K562 (cell line): ENCODE measurements at regions not wholly inside any gene's neighbourhood (a gene's known extent, or its start where the extent isn't known, plus 50 kb on each side); places are given as distances from the start of the nearest gene placed in this dataset.

Experiments used
- ATAC-seq: fragments of 200-7000 bp; cut with Tn5 transposase; 3 replicates; pipeline ENCODE4 v1.9.1; 2020; ENCODE audit warnings: moderate library complexity
- BruUV-seq: library from RNA; stranded (reverse); fragments of 400-500 nt; replicated peaks from 2 replicates; lab custom pipeline; 2021; lab: Mats Ljungman, UMichigan
- CTCF ChIA-PET: fragments of 300-600 bp; formaldehyde crosslinking; extraction: SDS; loops from one replicate; lab custom pipeline; 2021; ENCODE audit warnings: low intra/inter-chr PET ratio; lab: Yijun Ruan, JAX
- POLR2A ChIA-PET: fragments of 300-600, 350-650 bp; sonication (Branson Sonifier 250); formaldehyde crosslinking; extraction: SDS; loops from one replicate; lab custom pipeline; 2021; ENCODE audit warnings: antibody characterized with exemption, inconsistent platforms; lab: Yijun Ruan, JAX
- DNase-seq, 4 experiments: peaks; one replicate each; pipeline versions ENCODE4 v3.0.0 to v3.0.0-alpha.2; 2011 to 2018; ENCODE audit warnings: low spot score in 3 of 4, mixed read lengths in 3 of 4; ENCODE audit errors: extremely low read depth in 1 of 4
- FAIRE-seq: peaks from 2 replicates; lab custom pipeline; 2011; peaks lifted over from hg19 to GRCh38; lab: Jason Lieb, UNC
- H2AFZ ChIP-seq: 2 replicates; pipeline ENCODE4 v1.6.0; 2011; ENCODE audit warnings: low read depth, low read length, control low read depth, inconsistent platforms
- H3K27ac ChIP-seq: fragments of 200-600 bp; 3 replicates; pipeline ENCODE4 v1.8.0; 2011; ENCODE audit warnings: low read depth, mild to moderate bottlenecking, control low read depth, inconsistent platforms, low read length, moderate library complexity, mixed read lengths; ENCODE audit errors: extremely low read depth
- H3K27me3 ChIP-seq, 2 experiments: fragments of 300-600 bp in 1 of 2; 2 replicates in 1 of 2; 3 replicates in 1 of 2; pipeline versions ENCODE4 v1.6.0 to v1.8.0; 2011; ENCODE audit warnings: inconsistent platforms in 2 of 2, low read length in 2 of 2, mild to moderate bottlenecking in 1 of 2, mixed read lengths in 1 of 2, moderate library complexity in 1 of 2; ENCODE audit not compliant: control insufficient read depth in 2 of 2, insufficient read depth in 2 of 2
- H3K36me3 ChIP-seq: fragments of 300-600 bp; 3 replicates; pipeline ENCODE4 v1.8.0; 2011; ENCODE audit warnings: mild to moderate bottlenecking, low read length, inconsistent platforms; ENCODE audit not compliant: control insufficient read depth, insufficient read depth
- H3K4me1 ChIP-seq, 2 experiments: fragments of 200-600 bp in 1 of 2; replicated peaks in 1 of 2; 2 replicates in 1 of 2; 3 replicates in 1 of 2; pipeline versions ENCODE4 v1.5.1 to v1.8.0; 2011; ENCODE audit warnings: inconsistent platforms in 2 of 2, low read length in 2 of 2, mild to moderate bottlenecking in 1 of 2, mixed read lengths in 1 of 2, moderate library complexity in 1 of 2; ENCODE audit not compliant: control insufficient read depth in 2 of 2, insufficient read depth in 2 of 2
- H3K4me2 ChIP-seq: 2 replicates; pipeline ENCODE4 v1.6.1; 2011; ENCODE audit warnings: low read length, control low read depth, inconsistent platforms, mixed read lengths; ENCODE audit not compliant: insufficient read depth
- H3K4me3 ChIP-seq: fragments of 200-600 bp; sonication (generic), shearing (Covaris generic); 2 replicates; pipeline ENCODE4 v1.5.1; 2016; ENCODE audit warnings: control low read depth, inconsistent platforms
- H3K79me2 ChIP-seq: fragments of 200-600 bp; 3 replicates; pipeline ENCODE4 v1.8.0; 2011; ENCODE audit warnings: low read length, inconsistent platforms; ENCODE audit not compliant: control insufficient read depth, insufficient read depth
- H3K9ac ChIP-seq, 2 experiments: 2 replicates each; pipeline versions ENCODE4 v1.6.0 to v1.6.1; 2011; ENCODE audit warnings: low read depth in 2 of 2, low read length in 2 of 2, control low read depth in 1 of 2, inconsistent platforms in 1 of 2, mild to moderate bottlenecking in 1 of 2, mixed read lengths in 1 of 2; ENCODE audit not compliant: insufficient read depth in 1 of 2
- H3K9me1 ChIP-seq: one replicate; pipeline ENCODE4 v1.6.0; 2011; ENCODE audit warnings: inconsistent platforms, mild to moderate bottlenecking, low read length, moderate library complexity; ENCODE audit not compliant: control insufficient read depth, insufficient read depth
- H3K9me3 ChIP-seq: replicated peaks from 2 replicates; pipeline ENCODE4 v1.5.1; 2011; ENCODE audit warnings: low read depth, low read length, inconsistent platforms; ENCODE audit not compliant: control insufficient read depth, insufficient read depth
- H4K20me1 ChIP-seq: replicated peaks from 2 replicates; pipeline ENCODE4 v1.6.1; 2011; ENCODE audit warnings: low read length, inconsistent platforms, mixed read lengths; ENCODE audit not compliant: control insufficient read depth, insufficient read depth
- ATF7 ChIP-seq: fragments of 450-650 bp; IDR thresholded peaks from 2 replicates; pipeline ENCODE4 v1.7.1; 2014; ENCODE audit warnings: mild to moderate bottlenecking, moderate library complexity
- CEBPG ChIP-seq, 3 experiments: fragments of 200-800 bp in 1 of 3; sonication (Bioruptor generic) in 1 of 3; sonication (generic) in 1 of 3; formaldehyde crosslinking in 1 of 3; IDR thresholded peaks in 2 of 3; conservative IDR thresholded peaks in 1 of 3; 2 replicates each; pipeline versions ENCODE4 v1.6.1 to v1.8.0; 2016 to 2022; ENCODE audit warnings: missing compliant biosample characterization in 2 of 3, missing genetic modification characterization in 2 of 3, mild to moderate bottlenecking in 1 of 3, missing genetic modification reagents in 1 of 3
- CGGBP1 ChIP-seq: fragments of 250-450 bp; sonication (Bioruptor Pico); IDR thresholded peaks from 2 replicates; pipeline ENCODE4 v1.9.0; 2021; ENCODE audit warnings: mild to moderate bottlenecking
- FOXJ3 ChIP-seq: sonication (generic); formaldehyde crosslinking; IDR thresholded peaks from 2 replicates; pipeline ENCODE4 v1.4.0; 2020; ENCODE audit warnings: mild to moderate bottlenecking, missing genetic modification reagents
- FOXK1 ChIP-seq: sonication (generic); formaldehyde crosslinking; IDR thresholded peaks from 2 replicates; pipeline ENCODE4 v1.8.0; 2022; ENCODE audit warnings: missing genetic modification reagents, mild to moderate bottlenecking, borderline replicate concordance
- GMEB1 ChIP-seq: fragments of 250-450 bp; sonication (Bioruptor Pico); IDR thresholded peaks from 2 replicates; pipeline ENCODE4 v1.4.0; 2020; ENCODE audit warnings: mild to moderate bottlenecking
- HMBOX1 ChIP-seq: sonication (generic); IDR thresholded peaks from 2 replicates; pipeline ENCODE4 v1.6.1; 2016
- NFXL1 ChIP-seq: fragments of 450-650 bp; formaldehyde crosslinking; IDR thresholded peaks from 2 replicates; pipeline ENCODE4 v1.4.0; 2021; ENCODE audit warnings: mild to moderate bottlenecking
- NR2C1 ChIP-seq, 2 experiments: fragments of 450-650 bp; IDR thresholded peaks; 2 replicates each; pipeline ENCODE4 v1.6.1; 2017; ENCODE audit warnings: mild to moderate bottlenecking in 2 of 2, antibody characterized with exemption in 1 of 2, inconsistent platforms in 1 of 2, missing compliant biosample characterization in 1 of 2, missing genetic modification characterization in 1 of 2
- RCOR1 ChIP-seq, 2 experiments: IDR thresholded peaks; 2 replicates each; pipeline ENCODE4 v1.6.1; 2012; ENCODE audit warnings: low read depth in 2 of 2, low read length in 2 of 2, borderline replicate concordance in 1 of 2, improper control_type of control experiment in 1 of 2
- SMARCC2 ChIP-seq: fragments of 450-650 bp; IDR thresholded peaks from 2 replicates; pipeline ENCODE4 v1.6.1; 2017; ENCODE audit warnings: antibody characterized with exemption, moderate library complexity, mild to moderate bottlenecking, low read depth
- TRIM28 ChIP-seq: fragments of 450-650 bp; IDR thresholded peaks from 2 replicates; pipeline ENCODE4 v1.6.1; 2017
- ZNF551 ChIP-seq: fragments of 250-450 bp; sonication (Bioruptor Pico); IDR thresholded peaks from 2 replicates; pipeline ENCODE4 v1.5.0; 2021; ENCODE audit warnings: mild to moderate bottlenecking, moderate library complexity
- ZNF57 ChIP-seq: fragments of 450-650 bp; formaldehyde crosslinking; IDR thresholded peaks from 2 replicates; pipeline ENCODE4 v1.4.0; 2020; ENCODE audit warnings: mild to moderate bottlenecking, moderate library complexity
- in situ Hi-C: fragments of 300-500 bp; cut with MboI; formaldehyde crosslinking; loops from 4 replicates; pipeline ENCODE4 v1.15.0; 2018; ENCODE audit warnings: inconsistent platforms, mixed read lengths
- intact Hi-C: fragments of 100-400 bp; cut with micrococcal nuclease; formaldehyde crosslinking; loops from 2 replicates; pipeline ENCODE4 v1.14.2; 2022

GRCh38 chr13:84136582-84136981, 254.3 kb upstream of the SLITRK1 start (continued):
- TF ChIP-seq FOXK1 (no peak), NFXL1 (CRISPR knock-in tag) (no peak), FOXJ3 (CRISPR knock-in tag) (no peak), SMARCC2 (no peak), GMEB1 (CRISPR knock-in tag) (no peak), ZNF57 (no peak), NR2C1 (IDR thresholded peaks at IDR 0.05) (no peak), NR2C1 (tag; IDR thresholded peaks at IDR 0.05) (no peak)

GRCh38 chr13:84132491-84132890, 250.2 kb upstream of the SLITRK1 start:
- Histone ChIP-seq H3K4me3 (no peak overlapping the region), H3K4me2 (no peak overlapping the region), H3K36me3 (no peaks in the 10 kb centered on the region), H4K20me1 (no peaks in the 10 kb centered on the region), H3K79me2 (no peaks in the 10 kb centered on the region), H3K27me3 (no peaks in the 10 kb centered on the region), H3K27ac (no peak overlapping the region), H3K9me3 (no peaks in the 10 kb centered on the region), H2AFZ (no peak overlapping the region), H3K4me1 (no peaks in the 10 kb centered on the region), H3K9ac (no peak overlapping the region), H3K9me1 (no peaks in the 10 kb centered on the region)
- TF ChIP-seq CEBPG (CRISPR knock-in tag; IDR thresholded peaks at IDR 0.05): no peak
- no peak for TF ChIP-seq CEBPG (tag; conservative IDR thresholded peaks at IDR 0.05 in 1 of 2, IDR thresholded peaks at IDR 0.05 in 1 of 2)
- TF ChIP-seq HMBOX1: no peak
- TF ChIP-seq ATF7: no peak
- no peak for TF ChIP-seq CGGBP1 (CRISPR knock-in tag)
- no peak for TF ChIP-seq ZNF551 (CRISPR knock-in tag)
- TF ChIP-seq TRIM28: no peak
- no peak for TF ChIP-seq RCOR1 (IDR thresholded peaks at IDR 0.05; ENCODE audit: borderline replicate concordance in 1 of 2, low read depth in 2 of 2, low read length in 2 of 2)
- DNase-seq (no peak), ATAC-seq (no peak), FAIRE-seq (no peak)
- intact Hi-C loops: no loop called here
- BruUV-seq: no TSS peak
- in situ Hi-C loops: no loop called here
- ChIA-PET CTCF (no interaction called here), POLR2A (no interaction called here)
